ENCODE measurements at regions not wholly inside any gene's neighbourhood (a gene's known extent, or its start where the extent isn't known, plus 50 kb on each side); places are given as distances from the start of the nearest gene placed in this dataset.
"Not testable (repeated sequence)": the region's sequence is repeated elsewhere in the genome, so short reads cannot be mapped to it uniquely, and the experiment has no call there.

- intact Hi-C loops (cut with micrococcal nuclease) = no loop called here
These were observed 942.2 kb downstream of the CNTNAP5 start for GRCh38 chr2:124967325-124967724.

- intact Hi-C loops (cut with micrococcal nuclease) = no loop called here
These were observed 944.9 kb downstream of the CNTNAP5 start for GRCh38 chr2:124970030-124970429.

GRCh38 chr2:124973396-124973795 lies 948.3 kb downstream of the CNTNAP5 start:
- intact Hi-C loops (cut with micrococcal nuclease) = no loop called here

GRCh38 chr2:124975224-124975623 lies 950.1 kb downstream of the CNTNAP5 start:
- intact Hi-C loops (cut with micrococcal nuclease) = no loop called here

GRCh38 chr2:124975648-124976047 lies 950.6 kb downstream of the CNTNAP5 start:
- intact Hi-C loops (cut with micrococcal nuclease) = no loop called here

GRCh38 chr2:124978597-124978996 lies 953.5 kb downstream of the CNTNAP5 start:
- intact Hi-C loops (cut with micrococcal nuclease) = no loop called here

- intact Hi-C loops (cut with micrococcal nuclease) = no loop called here
These were observed 958.5 kb downstream of the CNTNAP5 start for GRCh38 chr2:124983595-124983994.

- intact Hi-C loops (cut with micrococcal nuclease) = no loop called here
These were observed 960.2 kb downstream of the CNTNAP5 start for GRCh38 chr2:124985270-124985669.

GRCh38 chr2:124986136-124986535 lies 961.0 kb downstream of the CNTNAP5 start:
- intact Hi-C loops (cut with micrococcal nuclease) = no loop called here

- intact Hi-C loops (cut with micrococcal nuclease) = not testable (repeated sequence)
These were observed 961.8 kb downstream of the CNTNAP5 start for GRCh38 chr2:124986870-124987269.

- intact Hi-C loops (cut with micrococcal nuclease) = not testable (repeated sequence)
These were observed 962.3 kb downstream of the CNTNAP5 start for GRCh38 chr2:124987436-124987835.

- intact Hi-C loops (cut with micrococcal nuclease) = no loop called here
These were observed 963.0 kb downstream of the CNTNAP5 start for GRCh38 chr2:124988111-124988510.

GRCh38 chr2:124988794-124989193 lies 963.7 kb downstream of the CNTNAP5 start:
- intact Hi-C loops (cut with micrococcal nuclease) = no loop called here

GRCh38 chr2:124993809-124994208 lies 968.7 kb downstream of the CNTNAP5 start:
- intact Hi-C loops (cut with micrococcal nuclease) = no loop called here

- intact Hi-C loops (cut with micrococcal nuclease) = no loop called here
These were observed 970.3 kb downstream of the CNTNAP5 start for GRCh38 chr2:124995185-124995912.

GRCh38 chr2:124996406-124996805 lies 971.3 kb downstream of the CNTNAP5 start:
- intact Hi-C loops (cut with micrococcal nuclease) = no loop called here

- intact Hi-C loops (cut with micrococcal nuclease) = no loop called here
These were observed 974.8 kb downstream of the CNTNAP5 start for GRCh38 chr2:124999906-125000305.

GRCh38 chr2:125004106-125004800 lies 979.2 kb downstream of the CNTNAP5 start:
- intact Hi-C loops (cut with micrococcal nuclease) = no loop called here

GRCh38 chr2:125006676-125007075 lies 981.6 kb downstream of the CNTNAP5 start:
- intact Hi-C loops (cut with micrococcal nuclease) = no loop called here

GRCh38 chr2:125028721-125029120 lies 1003.6 kb downstream of the CNTNAP5 start:
- intact Hi-C loops (cut with micrococcal nuclease) = not testable (repeated sequence)

- intact Hi-C loops (cut with micrococcal nuclease) = no loop called here
These were observed 1008.8 kb downstream of the CNTNAP5 start for GRCh38 chr2:125033871-125034270.

- intact Hi-C loops (cut with micrococcal nuclease) = no loop called here
These were observed 1012.1 kb downstream of the CNTNAP5 start for GRCh38 chr2:125037135-125037653.

GRCh38 chr2:125041846-125042245 lies 1016.8 kb downstream of the CNTNAP5 start:
- intact Hi-C loops (cut with micrococcal nuclease) = no loop called here

Measured in T-helper 1 cell treated with Interleukin-12 subunit alpha and Interleukin-12 subunit beta and Interleukin-4 antibody, amounts not matched to agents 30 ng/mL and 1 ng/mL, for 36 hours (primary cell).